GM21526 (cell line): ENCODE measurements at regions not wholly inside any gene's neighbourhood (a gene's known extent, or its start where the extent isn't known, plus 50 kb on each side); places are given as distances from the start of the nearest gene placed in this dataset.

Experiments used
- ATAC-seq: cut with Tn5 transposase; IDR thresholded peaks from one replicate; pipeline ENCODE4 v1.9.1; 2021; ENCODE audit warnings: moderate library complexity; ENCODE audit not compliant: unreplicated experiment, low FRiP score

GRCh38 chr3:110756705-110757104 is 314.9 kb upstream of the NECTIN3 start:
- ATAC-seq = no peak

GRCh38 chr3:110758208-110758607 is 313.4 kb upstream of the NECTIN3 start:
- ATAC-seq = no peak

GRCh38 chr3:110767156-110767555 is 304.5 kb upstream of the NECTIN3 start:
- no peak for ATAC-seq

GRCh38 chr3:110767838-110768237 is 303.8 kb upstream of the NECTIN3 start:
- peak; percentile 70 for ATAC-seq

- ATAC-seq = no peak
Observed at GRCh38 chr3:110773413-110773954, 298.1 kb upstream of the NECTIN3 start.

- ATAC-seq = no peak
Observed at GRCh38 chr3:110774496-110775265, 296.9 kb upstream of the NECTIN3 start.

GRCh38 chr3:110779581-110779980 is 292.0 kb upstream of the NECTIN3 start:
- no peak for ATAC-seq

- no peak for ATAC-seq
Observed at GRCh38 chr3:110783541-110783940, 288.1 kb upstream of the NECTIN3 start.

- no peak for ATAC-seq
Observed at GRCh38 chr3:110788794-110789193, 282.8 kb upstream of the NECTIN3 start.

GRCh38 chr3:110789315-110789714 is 282.3 kb upstream of the NECTIN3 start:
- no peak for ATAC-seq

GRCh38 chr3:110790631-110791030 is 281.0 kb upstream of the NECTIN3 start:
- no peak for ATAC-seq

- no peak for ATAC-seq
Observed at GRCh38 chr3:110791995-110792686, 279.5 kb upstream of the NECTIN3 start.

GRCh38 chr3:110793611-110794010 is 278.0 kb upstream of the NECTIN3 start:
- ATAC-seq = no peak

- no peak for ATAC-seq
Observed at GRCh38 chr3:110795163-110795562, 276.5 kb upstream of the NECTIN3 start.

- ATAC-seq = no peak
Observed at GRCh38 chr3:110799271-110799670, 272.3 kb upstream of the NECTIN3 start.

GRCh38 chr3:110804856-110805255 is 266.8 kb upstream of the NECTIN3 start:
- ATAC-seq = no peak

GRCh38 chr3:110806924-110807323 is 264.7 kb upstream of the NECTIN3 start:
- no peak for ATAC-seq

GRCh38 chr3:110808630-110809029 is 263.0 kb upstream of the NECTIN3 start:
- ATAC-seq = no peak

- no peak for ATAC-seq
Observed at GRCh38 chr3:110810356-110810755, 261.3 kb upstream of the NECTIN3 start.

GRCh38 chr3:110811050-110811449 is 260.6 kb upstream of the NECTIN3 start:
- no peak for ATAC-seq

GRCh38 chr3:110813541-110813940 is 258.1 kb upstream of the NECTIN3 start:
- no peak for ATAC-seq
